K562 (cell line): ENCODE measurements at regions not wholly inside any gene's neighbourhood (a gene's known extent, or its start where the extent isn't known, plus 50 kb on each side); places are given as distances from the start of the nearest gene placed in this dataset.

Source experiments
- CTCF ChIP-seq, 3 experiments: IDR thresholded peaks in 2 of 3; conservative IDR thresholded peaks in 1 of 3; 2 replicates each; pipeline ENCODE4 v1.5.1; 2011 to 2012; ENCODE audit warnings: low read length in 3 of 3, mild to moderate bottlenecking in 3 of 3, control low read depth in 2 of 3, improper control_type of control experiment in 1 of 3, inconsistent platforms in 1 of 3, low read depth in 1 of 3, mixed read lengths in 1 of 3, moderate library complexity in 1 of 3; ENCODE audit not compliant: insufficient read depth in 2 of 3
- FOXJ3 ChIP-seq: sonication (generic); formaldehyde crosslinking; IDR thresholded peaks from 2 replicates; pipeline ENCODE4 v1.4.0; 2020; ENCODE audit warnings: mild to moderate bottlenecking, missing genetic modification reagents
- MTA1 ChIP-seq: fragments of 450-650 bp; IDR thresholded peaks from 2 replicates; pipeline ENCODE4 v1.6.1; 2017; ENCODE audit warnings: borderline replicate concordance
- POLR2AphosphoS5 ChIP-seq: IDR thresholded peaks from 2 replicates; pipeline ENCODE4 v1.6.1; 2011; ENCODE audit warnings: mild to moderate bottlenecking, low read depth, low read length, moderate library complexity; ENCODE audit not compliant: control insufficient read depth, insufficient read depth
- TF ChIP-seq, protein P1 (sequence below): fragments of 450-650 bp; IDR thresholded peaks from 2 replicates; pipeline ENCODE4 v1.6.1; 2017; ENCODE audit warnings: mild to moderate bottlenecking, moderate library complexity

DNA sequence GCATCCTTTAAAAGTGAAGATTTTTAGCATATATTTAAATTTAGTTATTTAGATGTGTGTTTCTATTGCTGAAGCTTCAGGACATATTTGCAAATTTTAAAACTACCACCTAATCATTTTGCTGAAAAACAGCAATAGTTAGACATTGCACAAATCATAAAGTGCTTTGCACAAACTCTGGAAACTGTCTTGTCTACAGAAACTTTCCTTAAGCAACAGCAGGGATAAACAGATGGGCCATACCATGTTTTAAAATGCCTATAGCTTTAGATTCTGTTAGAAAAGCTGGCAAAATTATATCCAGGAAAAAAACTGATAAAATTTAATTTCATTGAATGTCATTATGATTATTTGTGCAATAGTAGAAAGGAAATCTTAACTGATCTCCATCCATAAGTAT lies 1313.9 kb upstream of the ACVR2A start:
- TF ChIP-seq CTCF (IDR thresholded peaks at IDR 0.05 in 2 of 3, conservative IDR thresholded peaks at IDR 0.05 in 1 of 3; ENCODE audit: insufficient read depth in 2 of 3, low read depth in 1 of 3, low read length in 3 of 3): no peak
- TF ChIP-seq FOXJ3 (CRISPR knock-in tag): no peak
- TF ChIP-seq POLR2AphosphoS5: no peak
- no peak for TF ChIP-seq MTA1
- TF ChIP-seq, protein P1, sequence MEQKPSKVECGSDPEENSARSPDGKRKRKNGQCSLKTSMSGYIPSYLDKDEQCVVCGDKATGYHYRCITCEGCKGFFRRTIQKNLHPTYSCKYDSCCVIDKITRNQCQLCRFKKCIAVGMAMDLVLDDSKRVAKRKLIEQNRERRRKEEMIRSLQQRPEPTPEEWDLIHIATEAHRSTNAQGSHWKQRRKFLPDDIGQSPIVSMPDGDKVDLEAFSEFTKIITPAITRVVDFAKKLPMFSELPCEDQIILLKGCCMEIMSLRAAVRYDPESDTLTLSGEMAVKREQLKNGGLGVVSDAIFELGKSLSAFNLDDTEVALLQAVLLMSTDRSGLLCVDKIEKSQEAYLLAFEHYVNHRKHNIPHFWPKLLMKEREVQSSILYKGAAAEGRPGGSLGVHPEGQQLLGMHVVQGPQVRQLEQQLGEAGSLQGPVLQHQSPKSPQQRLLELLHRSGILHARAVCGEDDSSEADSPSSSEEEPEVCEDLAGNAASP: no peak
